H1 (cell line): ENCODE measurements at regions not wholly inside any gene's neighbourhood (a gene's known extent, or its start where the extent isn't known, plus 50 kb on each side); places are given as distances from the start of the nearest gene placed in this dataset.

ENCODE experiments used
- CTCF ChIA-PET: fragments of 300-600 bp; sonication (Branson Sonifier 250); formaldehyde crosslinking; loops from one replicate; lab custom pipeline; 2021; ENCODE audit not compliant: partially characterized antibody; lab: Charles Lee
- POLR2A ChIA-PET: fragments of 300-600 bp; sonication (Branson Sonifier 250); formaldehyde crosslinking; loops from one replicate; lab custom pipeline; 2021; ENCODE audit warnings: inconsistent platforms; ENCODE audit not compliant: partially characterized antibody; lab: Charles Lee
- DNase-seq, 2 experiments: peaks; one replicate each; pipeline versions ENCODE4 v3.0.0 to v3.0.0-alpha.2; 2010 to 2022; ENCODE audit warnings: low spot score in 2 of 2, low read depth in 1 of 2, mixed read lengths in 1 of 2
- FAIRE-seq: peaks from 2 replicates; lab custom pipeline; 2011; peaks lifted over from hg19 to GRCh38; lab: Jason Lieb, UNC
- H2AFZ ChIP-seq: 2 replicates; pipeline ENCODE4 v1.8.1; 2012; ENCODE audit warnings: low read length, inconsistent platforms
- H2AK5ac ChIP-seq: 2 replicates; pipeline ENCODE4 v1.6.1; 2013; ENCODE audit warnings: low read depth, low read length
- H2BK120ac ChIP-seq: replicated peaks from 2 replicates; pipeline ENCODE3; 2013; ENCODE audit warnings: low read depth, low read length, inconsistent platforms
- H2BK12ac ChIP-seq: 2 replicates; pipeline ENCODE4 v1.6.1; 2013; ENCODE audit warnings: low read depth, low read length
- H2BK15ac ChIP-seq: 2 replicates; pipeline ENCODE4 v1.6.1; 2013; ENCODE audit warnings: low read length
- H2BK20ac ChIP-seq: 2 replicates; pipeline ENCODE4 v1.6.1; 2013; ENCODE audit warnings: low read length
- H2BK5ac ChIP-seq: 2 replicates; pipeline ENCODE4 v1.6.1; 2013; ENCODE audit warnings: low read depth, low read length
- H3K14ac ChIP-seq: 2 replicates; pipeline ENCODE4 v1.6.1; 2013; ENCODE audit warnings: inconsistent platforms; ENCODE audit not compliant: insufficient read length
- H3K18ac ChIP-seq: 2 replicates; pipeline ENCODE4 v1.6.1; 2013; ENCODE audit warnings: low read length; ENCODE audit errors: extremely low read depth
- H3K23ac ChIP-seq: 2 replicates; pipeline ENCODE4 v1.6.1; 2013; ENCODE audit warnings: inconsistent platforms; ENCODE audit not compliant: insufficient read length
- H3K23me2 ChIP-seq: 2 replicates; pipeline ENCODE4 v1.6.1; 2013; ENCODE audit warnings: low read depth, low read length
- H3K27ac ChIP-seq: 2 replicates; pipeline ENCODE4 v1.6.1; 2011; ENCODE audit warnings: low read depth, low read length, inconsistent platforms
- H3K27me3 ChIP-seq, 4 experiments: replicated peaks in 1 of 4; 1 replicate in 1 of 4; 2 replicates in 3 of 4; pipeline versions ENCODE4 v1.6.1 to v1.8.1; 2011 to 2013; ENCODE audit warnings: low read length in 3 of 4, mild to moderate bottlenecking in 3 of 4, inconsistent platforms in 2 of 4, mixed read lengths in 2 of 4, moderate library complexity in 1 of 4; ENCODE audit not compliant: control insufficient read depth in 3 of 4, insufficient read depth in 3 of 4; ENCODE audit errors: extremely low read depth in 1 of 4
- H3K36me3 ChIP-seq, 4 experiments: 2 replicates each; pipeline versions ENCODE4 v1.6.1 to v1.8.1; 2011 to 2013; ENCODE audit warnings: mild to moderate bottlenecking in 4 of 4, low read length in 3 of 4, moderate library complexity in 2 of 4, control low read depth in 1 of 4, inconsistent platforms in 1 of 4; ENCODE audit not compliant: insufficient read depth in 4 of 4, control insufficient read depth in 2 of 4
- H3K4ac ChIP-seq: replicated peaks from 2 replicates; pipeline ENCODE3; 2013; ENCODE audit warnings: low read length, low read depth, mixed read lengths, inconsistent platforms; ENCODE audit not compliant: insufficient read length
- H3K4me1 ChIP-seq, 4 experiments: replicated peaks in 1 of 4; 1 replicate in 1 of 4; 2 replicates in 3 of 4; pipeline versions ENCODE4 v1.6.1 to v1.8.1; 2011 to 2013; ENCODE audit warnings: low read length in 3 of 4, inconsistent platforms in 2 of 4, mixed read lengths in 1 of 4; ENCODE audit not compliant: insufficient read depth in 4 of 4, control insufficient read depth in 3 of 4
- H3K4me2 ChIP-seq, 2 experiments: 2 replicates each; pipeline versions ENCODE4 v1.6.1 to v1.8.1; 2011 to 2013; ENCODE audit warnings: low read depth in 2 of 2, low read length in 2 of 2, control low read depth in 1 of 2, inconsistent platforms in 1 of 2, mild to moderate bottlenecking in 1 of 2; ENCODE audit not compliant: insufficient read depth in 1 of 2
- H3K4me3 ChIP-seq, 4 experiments: fragments of 200-600, 300-600 bp in 1 of 4; sonication (generic), shearing (Covaris generic), sonication (Bioruptor Twin) in 1 of 4; 2 replicates each; pipeline versions ENCODE4 v1.5.1 to v1.8.1; 2011 to 2016; ENCODE audit warnings: low read length in 4 of 4, low read depth in 3 of 4, control low read depth in 2 of 4, inconsistent platforms in 2 of 4, mild to moderate bottlenecking in 2 of 4, mixed read lengths in 1 of 4, moderate library complexity in 1 of 4; ENCODE audit not compliant: insufficient read depth in 2 of 4; ENCODE audit errors: extremely low read depth in 1 of 4
- H3K56ac ChIP-seq: replicated peaks from 2 replicates; pipeline ENCODE3; 2013; ENCODE audit warnings: low read depth, mild to moderate bottlenecking, mixed read lengths, low read length, inconsistent platforms; ENCODE audit not compliant: insufficient read length
- H3K79me1 ChIP-seq: 2 replicates; pipeline ENCODE4 v1.6.1; 2013; ENCODE audit warnings: low read depth, low read length, control low read depth
- H3K79me2 ChIP-seq, 2 experiments: 2 replicates each; pipeline versions ENCODE4 v1.6.1 to v1.8.1; 2012 to 2013; ENCODE audit warnings: low read length in 2 of 2, mild to moderate bottlenecking in 2 of 2, inconsistent platforms in 1 of 2; ENCODE audit not compliant: insufficient read depth in 2 of 2, control insufficient read depth in 1 of 2
- H3K9ac ChIP-seq, 4 experiments: replicated peaks in 1 of 4; 1 replicate in 1 of 4; 2 replicates in 3 of 4; pipeline versions ENCODE4 v1.6.1 to v1.8.1; 2011 to 2013; ENCODE audit warnings: low read depth in 3 of 4, low read length in 3 of 4, control low read depth in 2 of 4, mild to moderate bottlenecking in 2 of 4, moderate library complexity in 2 of 4, inconsistent platforms in 1 of 4; ENCODE audit errors: extremely low read depth in 1 of 4
- H3K9me3 ChIP-seq, 2 experiments: 2 replicates each; pipeline versions ENCODE4 v1.6.1 to v1.8.1; 2012 to 2013; ENCODE audit warnings: mild to moderate bottlenecking in 2 of 2, moderate library complexity in 2 of 2, control low read depth in 1 of 2, inconsistent platforms in 1 of 2, low read depth in 1 of 2, low read length in 1 of 2, mixed read lengths in 1 of 2; ENCODE audit not compliant: insufficient read depth in 2 of 2
- H4K20me1 ChIP-seq, 2 experiments: replicated peaks in 1 of 2; 2 replicates each; pipeline versions ENCODE3 to v1.8.1; 2011 to 2013; ENCODE audit warnings: inconsistent platforms in 2 of 2, low read length in 2 of 2, mild to moderate bottlenecking in 1 of 2; ENCODE audit not compliant: insufficient read depth in 2 of 2, control insufficient read depth in 1 of 2
- H4K5ac ChIP-seq: 2 replicates; pipeline ENCODE4 v1.6.1; 2013; ENCODE audit warnings: low read length, low read depth, mixed read lengths, inconsistent platforms; ENCODE audit not compliant: insufficient read length
- H4K8ac ChIP-seq: 2 replicates; pipeline ENCODE4 v1.8.0; 2013; ENCODE audit warnings: mild to moderate bottlenecking, moderate library complexity, low read length, inconsistent platforms; ENCODE audit not compliant: insufficient read depth; ENCODE audit errors: extremely low read depth
- H4K91ac ChIP-seq: replicated peaks from 2 replicates; pipeline ENCODE3; 2013; ENCODE audit warnings: low read length, mixed read lengths, inconsistent platforms; ENCODE audit not compliant: insufficient read length
- BCL11A ChIP-seq, 2 experiments: IDR thresholded peaks; one replicate each; pipeline ENCODE4 v1.6.1; 2011; ENCODE audit warnings: low read depth in 2 of 2, low read length in 2 of 2, mild to moderate bottlenecking in 2 of 2
- RAD21 ChIP-seq, 2 experiments: IDR thresholded peaks in 1 of 2; conservative IDR thresholded peaks in 1 of 2; 2 replicates each; pipeline ENCODE4 v1.6.1; 2011; ENCODE audit warnings: low read depth in 2 of 2, low read length in 2 of 2, improper control_type of control experiment in 1 of 2, inconsistent platforms in 1 of 2, mild to moderate bottlenecking in 1 of 2, moderate library complexity in 1 of 2
- RNF2 ChIP-seq: fragments of 200-900, 300-1000 bp; sonication (generic); IDR thresholded peaks from 2 replicates; pipeline ENCODE4 v1.7.1; 2016; ENCODE audit warnings: borderline replicate concordance, low read depth, mild to moderate bottlenecking, antibody characterized with exemption, low read length; ENCODE audit not compliant: poor library complexity, severe bottlenecking; ENCODE audit errors: missing control alignments
- WGBS, 2 experiments: shearing (Covaris generic) in 1 of 2; methylation state at CpG; one replicate each; pipeline versions ENCODE4 v1.1.6 to v1.1.7; 2013 to 2015; ENCODE audit warnings: low lambda C conversion rate in 2 of 2, mixed read lengths in 2 of 2, inconsistent platforms in 1 of 2, low coverage in 1 of 2, missing lambda C conversion rate in 1 of 2; ENCODE audit not compliant: insufficient replicate concordance in 2 of 2, insufficient coverage in 1 of 2, insufficient read length in 1 of 2; ENCODE audit errors: extremely low coverage in 1 of 2, missing lambda C conversion rate in 1 of 2; 5-methylcytosine and 5-hydroxymethylcytosine counted together
- TF ChIP-seq, protein P1 (sequence below), 3 experiments: IDR thresholded peaks; 1 replicate in 2 of 3; 2 replicates in 1 of 3; pipeline versions ENCODE4 v1.5.1 to v1.6.1; 2011; ENCODE audit warnings: low read length in 3 of 3, mild to moderate bottlenecking in 3 of 3, inconsistent platforms in 2 of 3, low read depth in 1 of 3, moderate library complexity in 1 of 3; ENCODE audit not compliant: insufficient read depth in 1 of 3; ENCODE audit errors: control extremely low read depth in 1 of 3

- H2AFZ ChIP-seq, result no peak overlapping the region
- DNase-seq, result no peak
- H4K5ac ChIP-seq, result no peak overlapping the region
Observed at GRCh38 chr5:54895816-54896341, 89.5 kb downstream of the ESM1 start.

More at GRCh38 chr5:54895816-54896341, 89.5 kb downstream of the ESM1 start:
- H3K23me2 ChIP-seq, result no peaks in the 10 kb centered on the region
- H2BK12ac ChIP-seq, result no peak overlapping the region
- H3K79me1 ChIP-seq, result no peaks in the 10 kb centered on the region
- no peak overlapping the region for H2BK20ac ChIP-seq
- H3K4ac ChIP-seq, result no peak overlapping the region
- H2BK5ac ChIP-seq, result no peak overlapping the region
- H3K79me2 ChIP-seq, result no peaks in the 10 kb centered on the region
- H3K36me3 ChIP-seq, result no peaks in the 10 kb centered on the region
- no peaks in the 10 kb centered on the region for H4K20me1 ChIP-seq
- H2BK15ac ChIP-seq, result no peak overlapping the region
- H3K4me1 ChIP-seq, result no peaks in the 10 kb centered on the region
- no peak overlapping the region for H3K4me2 ChIP-seq
- no peak overlapping the region for H3K23ac ChIP-seq
- 71% methylated on average over 6 of the region's 6 CpGs; no CpG with 5 or more reads in 1 of the 2 experiments for WGBS, 2 experiments
- FAIRE-seq, result no peak
- no peak overlapping the region for H2BK120ac ChIP-seq
- TF ChIP-seq BCL11A (IDR thresholded peaks at IDR 0.05; ENCODE audit: low read depth in 2 of 2, low read length in 2 of 2) (no peak), RNF2 (no peak), RAD21 (IDR thresholded peaks at IDR 0.05 in 1 of 2, conservative IDR thresholded peaks at IDR 0.05 in 1 of 2; ENCODE audit: low read depth in 2 of 2, low read length in 2 of 2) (peak; percentile 61 to 70)
- TF ChIP-seq, protein P1, sequence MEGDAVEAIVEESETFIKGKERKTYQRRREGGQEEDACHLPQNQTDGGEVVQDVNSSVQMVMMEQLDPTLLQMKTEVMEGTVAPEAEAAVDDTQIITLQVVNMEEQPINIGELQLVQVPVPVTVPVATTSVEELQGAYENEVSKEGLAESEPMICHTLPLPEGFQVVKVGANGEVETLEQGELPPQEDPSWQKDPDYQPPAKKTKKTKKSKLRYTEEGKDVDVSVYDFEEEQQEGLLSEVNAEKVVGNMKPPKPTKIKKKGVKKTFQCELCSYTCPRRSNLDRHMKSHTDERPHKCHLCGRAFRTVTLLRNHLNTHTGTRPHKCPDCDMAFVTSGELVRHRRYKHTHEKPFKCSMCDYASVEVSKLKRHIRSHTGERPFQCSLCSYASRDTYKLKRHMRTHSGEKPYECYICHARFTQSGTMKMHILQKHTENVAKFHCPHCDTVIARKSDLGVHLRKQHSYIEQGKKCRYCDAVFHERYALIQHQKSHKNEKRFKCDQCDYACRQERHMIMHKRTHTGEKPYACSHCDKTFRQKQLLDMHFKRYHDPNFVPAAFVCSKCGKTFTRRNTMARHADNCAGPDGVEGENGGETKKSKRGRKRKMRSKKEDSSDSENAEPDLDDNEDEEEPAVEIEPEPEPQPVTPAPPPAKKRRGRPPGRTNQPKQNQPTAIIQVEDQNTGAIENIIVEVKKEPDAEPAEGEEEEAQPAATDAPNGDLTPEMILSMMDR (IDR thresholded peaks at IDR 0.05; ENCODE audit: control extremely low read depth in 1 of 3, insufficient read depth in 1 of 3, low read depth in 1 of 3, low read length in 3 of 3), result peak in 2 of 3 experiments; percentile 33 to 50; a peak in 3 of 4 replicates
- POLR2A ChIA-PET, result interaction anchor here (0.5 to 0.8 kb wide), 2 partner anchors 10 to 266 kb away, joined by 3 read pairs; no protein-coding TSS in a partner anchor
- H3K9me3 ChIP-seq, result no peaks in the 10 kb centered on the region
- H3K9ac ChIP-seq, result no peak overlapping the region
- H3K56ac ChIP-seq, result no peak overlapping the region
- no peak overlapping the region for H3K4me3 ChIP-seq
- CTCF ChIA-PET, result interaction anchor here (0.6 to 3.3 kb wide), 24 partner anchors 9 to 453 kb away, joined by 3 to 29 read pairs (median 4); partner anchors contain the start of genes GPX8 and SNX18
- H4K91ac ChIP-seq, result no peak overlapping the region
- H4K8ac ChIP-seq, result no peak overlapping the region
- no peak overlapping the region for H3K18ac ChIP-seq
- no peak overlapping the region for H3K14ac ChIP-seq
- no peaks in the 10 kb centered on the region for H3K27me3 ChIP-seq
- H3K27ac ChIP-seq, result no peak overlapping the region
- no peak overlapping the region for H2AK5ac ChIP-seq
